ENCODE measurements at regions not wholly inside any gene's neighbourhood (a gene's known extent, or its start where the extent isn't known, plus 50 kb on each side); places are given as distances from the start of the nearest gene placed in this dataset.

GRCh38 chr13:76239031-76239680 is 603.0 kb downstream of the LMO7 start:
- DNase-seq (ENCODE audit: extremely low spot score, unreplicated experiment) = no peak
- TF ChIP-seq, protein P1, sequence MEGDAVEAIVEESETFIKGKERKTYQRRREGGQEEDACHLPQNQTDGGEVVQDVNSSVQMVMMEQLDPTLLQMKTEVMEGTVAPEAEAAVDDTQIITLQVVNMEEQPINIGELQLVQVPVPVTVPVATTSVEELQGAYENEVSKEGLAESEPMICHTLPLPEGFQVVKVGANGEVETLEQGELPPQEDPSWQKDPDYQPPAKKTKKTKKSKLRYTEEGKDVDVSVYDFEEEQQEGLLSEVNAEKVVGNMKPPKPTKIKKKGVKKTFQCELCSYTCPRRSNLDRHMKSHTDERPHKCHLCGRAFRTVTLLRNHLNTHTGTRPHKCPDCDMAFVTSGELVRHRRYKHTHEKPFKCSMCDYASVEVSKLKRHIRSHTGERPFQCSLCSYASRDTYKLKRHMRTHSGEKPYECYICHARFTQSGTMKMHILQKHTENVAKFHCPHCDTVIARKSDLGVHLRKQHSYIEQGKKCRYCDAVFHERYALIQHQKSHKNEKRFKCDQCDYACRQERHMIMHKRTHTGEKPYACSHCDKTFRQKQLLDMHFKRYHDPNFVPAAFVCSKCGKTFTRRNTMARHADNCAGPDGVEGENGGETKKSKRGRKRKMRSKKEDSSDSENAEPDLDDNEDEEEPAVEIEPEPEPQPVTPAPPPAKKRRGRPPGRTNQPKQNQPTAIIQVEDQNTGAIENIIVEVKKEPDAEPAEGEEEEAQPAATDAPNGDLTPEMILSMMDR (IDR thresholded peaks at IDR 0.05) = no peak
- H3K9me3 Mint-ChIP-seq (ENCODE audit: unreplicated experiment) = peaks cover 5% of the 10 kb centered on the region
- no peaks in the 10 kb centered on the region for H3K4me1 Mint-ChIP-seq (ENCODE audit: unreplicated experiment)
- H3K36me3 Mint-ChIP-seq (ENCODE audit: unreplicated experiment) = no peaks in the 10 kb centered on the region
- H3K27me3 Mint-ChIP-seq (ENCODE audit: unreplicated experiment) = peaks cover 20% of the 10 kb centered on the region
- no peak overlapping the region for H3K4me3 Mint-ChIP-seq (ENCODE audit: unreplicated experiment)
- H3K27ac Mint-ChIP-seq (ENCODE audit: unreplicated experiment) = no peak overlapping the region

- TF ChIP-seq, protein P1 (IDR thresholded peaks at IDR 0.05) = no peak
- Mint-ChIP-seq H3K27ac (ENCODE audit: unreplicated experiment) (no peak overlapping the region), H3K9me3 (ENCODE audit: unreplicated experiment) (no peaks in the 10 kb centered on the region), H3K4me1 (ENCODE audit: unreplicated experiment) (no peaks in the 10 kb centered on the region), H3K4me3 (ENCODE audit: unreplicated experiment) (no peak overlapping the region), H3K36me3 (ENCODE audit: unreplicated experiment) (no peaks in the 10 kb centered on the region), H3K27me3 (ENCODE audit: unreplicated experiment) (peaks cover 23% of the 10 kb centered on the region)
- no peak for DNase-seq (ENCODE audit: extremely low spot score, unreplicated experiment)
Measured at GRCh38 chr13:76231522-76232167, 595.5 kb downstream of the LMO7 start.

GRCh38 chr13:76229281-76229680 is 593.2 kb downstream of the LMO7 start:
- TF ChIP-seq, protein P1 (IDR thresholded peaks at IDR 0.05) = no peak
- no peak for DNase-seq (ENCODE audit: extremely low spot score, unreplicated experiment)
- no peak overlapping the region for H3K27ac Mint-ChIP-seq (ENCODE audit: unreplicated experiment)

GRCh38 chr13:76226941-76227340 is 590.8 kb downstream of the LMO7 start:
- H3K27ac Mint-ChIP-seq (ENCODE audit: unreplicated experiment) = no peak overlapping the region
- DNase-seq (ENCODE audit: extremely low spot score, unreplicated experiment) = no peak
- TF ChIP-seq, protein P1 (IDR thresholded peaks at IDR 0.05) = no peak
- no peaks in the 10 kb centered on the region for H3K36me3 Mint-ChIP-seq (ENCODE audit: unreplicated experiment)
- no peaks in the 10 kb centered on the region for H3K4me1 Mint-ChIP-seq (ENCODE audit: unreplicated experiment)
- no peak overlapping the region for H3K4me3 Mint-ChIP-seq (ENCODE audit: unreplicated experiment)
- peaks cover 13% of the 10 kb centered on the region for H3K27me3 Mint-ChIP-seq (ENCODE audit: unreplicated experiment)
- no peaks in the 10 kb centered on the region for H3K9me3 Mint-ChIP-seq (ENCODE audit: unreplicated experiment)

More at GRCh38 chr13:76229281-76229680, 593.2 kb downstream of the LMO7 start:
- no peaks in the 10 kb centered on the region for H3K36me3 Mint-ChIP-seq (ENCODE audit: unreplicated experiment)
- H3K27me3 Mint-ChIP-seq (ENCODE audit: unreplicated experiment) = peaks cover 22% of the 10 kb centered on the region
- no peaks in the 10 kb centered on the region for H3K4me1 Mint-ChIP-seq (ENCODE audit: unreplicated experiment)
- H3K4me3 Mint-ChIP-seq (ENCODE audit: unreplicated experiment) = no peak overlapping the region
- H3K9me3 Mint-ChIP-seq (ENCODE audit: unreplicated experiment) = no peaks in the 10 kb centered on the region

DNA sequence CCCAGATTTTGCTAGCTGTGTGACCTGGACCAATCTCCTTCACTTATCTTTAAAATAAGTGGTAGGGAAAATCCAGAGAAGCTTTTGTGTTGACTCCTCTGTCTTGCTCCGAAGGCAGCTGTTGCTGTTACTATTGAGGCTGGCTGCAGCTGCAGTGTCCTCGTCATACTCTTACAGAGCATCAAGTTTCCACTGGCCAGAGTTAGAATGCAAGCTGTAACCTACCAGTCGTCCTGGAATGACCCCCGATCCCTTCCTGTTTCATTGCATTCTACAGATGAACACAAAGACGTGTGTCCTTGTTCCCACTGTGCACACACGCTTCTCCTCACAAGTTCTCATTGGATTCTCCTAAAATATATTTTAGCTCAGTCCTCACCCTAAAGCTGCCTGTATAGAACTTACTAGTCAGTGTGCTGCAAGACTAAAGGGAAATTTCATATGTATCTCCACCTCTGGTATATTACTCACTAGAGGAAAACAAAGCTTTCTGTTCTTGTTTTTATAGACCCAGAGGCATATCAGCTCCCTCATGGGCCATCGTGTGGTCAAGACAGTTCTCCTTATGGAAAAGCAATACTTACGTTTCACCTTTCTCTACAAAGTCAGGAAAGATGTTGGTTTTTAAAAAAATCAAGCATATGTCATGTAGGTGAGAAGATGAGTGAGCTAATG is 589.8 kb downstream of the LMO7 start:
- no peaks in the 10 kb centered on the region for H3K36me3 Mint-ChIP-seq (ENCODE audit: unreplicated experiment)
- TF ChIP-seq, protein P1 (IDR thresholded peaks at IDR 0.05) = no peak
- no peak overlapping the region for H3K4me3 Mint-ChIP-seq (ENCODE audit: unreplicated experiment)
- no peak for DNase-seq (ENCODE audit: extremely low spot score, unreplicated experiment)
- H3K27me3 Mint-ChIP-seq (ENCODE audit: unreplicated experiment) = peaks cover 13% of the 10 kb centered on the region
- no peaks in the 10 kb centered on the region for H3K4me1 Mint-ChIP-seq (ENCODE audit: unreplicated experiment)
- H3K27ac Mint-ChIP-seq (ENCODE audit: unreplicated experiment) = no peak overlapping the region
- H3K9me3 Mint-ChIP-seq (ENCODE audit: unreplicated experiment) = no peaks in the 10 kb centered on the region
